ENCODE measurements at regions not wholly inside any gene's neighbourhood (a gene's known extent, or its start where the extent isn't known, plus 50 kb on each side); places are given as distances from the start of the nearest gene placed in this dataset.

- TF ChIP-seq ZNF8 (CRISPR knock-in tag; IDR thresholded peaks at IDR 0.05) (no peak), OSR1 (CRISPR knock-in tag; IDR thresholded peaks at IDR 0.05) (no peak), CSDC2 (CRISPR knock-in tag; IDR thresholded peaks at IDR 0.05) (no peak), ISL1 (CRISPR knock-in tag; IDR thresholded peaks at IDR 0.05) (peak; percentile 45; the same call in 1 of the 2 replicates), ZFP3 (CRISPR knock-in tag; IDR thresholded peaks at IDR 0.05) (no peak), ZFP30 (CRISPR knock-in tag; IDR thresholded peaks at IDR 0.05) (no peak)
- no peak; the same call in 2 of the 3 replicates for ATAC-seq
Observed at GRCh38 chr3:102747611-102748010, 312.8 kb downstream of the ZPLD1 start.

GRCh38 chr3:102748646-102749045, 313.8 kb downstream of the ZPLD1 start:
- TF ChIP-seq ZNF70 (CRISPR knock-in tag; IDR thresholded peaks at IDR 0.05) (no peak), ZNF8 (CRISPR knock-in tag; IDR thresholded peaks at IDR 0.05) (no peak), TSHZ2 (CRISPR knock-in tag; IDR thresholded peaks at IDR 0.05) (no peak), CSDC2 (CRISPR knock-in tag; IDR thresholded peaks at IDR 0.05) (no peak), ISL1 (CRISPR knock-in tag; IDR thresholded peaks at IDR 0.05) (no peak), BACH2 (CRISPR knock-in tag; IDR thresholded peaks at IDR 0.05; ENCODE audit: borderline replicate concordance) (no peak), TOX (CRISPR knock-in tag; IDR thresholded peaks at IDR 0.05; ENCODE audit: borderline replicate concordance) (no peak), SNAI2 (CRISPR knock-in tag; IDR thresholded peaks at IDR 0.05) (no peak), POU6F1 (CRISPR knock-in tag; IDR thresholded peaks at IDR 0.05; ENCODE audit: borderline replicate concordance, low read depth) (no peak), TCF4 (CRISPR knock-in tag; IDR thresholded peaks at IDR 0.05; ENCODE audit: borderline replicate concordance) (no peak)
- no peak for ATAC-seq

GRCh38 chr3:102750322-102750721, 315.5 kb downstream of the ZPLD1 start:
- TF ChIP-seq POU6F1 (CRISPR knock-in tag; IDR thresholded peaks at IDR 0.05; ENCODE audit: borderline replicate concordance, low read depth) = no peak
- ATAC-seq = no peak

- TF ChIP-seq ISL1 (CRISPR knock-in tag; IDR thresholded peaks at IDR 0.05) = no peak
- TF ChIP-seq TCF4 (CRISPR knock-in tag; IDR thresholded peaks at IDR 0.05; ENCODE audit: borderline replicate concordance) = peak; percentile 37; the same call in 1 of the 2 replicates
- no peak for ATAC-seq
Observed at GRCh38 chr3:102753901-102754300, 319.1 kb downstream of the ZPLD1 start.

GRCh38 chr3:102756706-102757105, 321.9 kb downstream of the ZPLD1 start:
- ATAC-seq = no peak
- TF ChIP-seq POU6F1 (CRISPR knock-in tag; IDR thresholded peaks at IDR 0.05; ENCODE audit: borderline replicate concordance, low read depth) = no peak
- TF ChIP-seq TOX (CRISPR knock-in tag; IDR thresholded peaks at IDR 0.05; ENCODE audit: borderline replicate concordance) = no peak
- TF ChIP-seq ARNTL (CRISPR knock-in tag; IDR thresholded peaks at IDR 0.05; ENCODE audit: borderline replicate concordance, low read depth) = no peak
- no peak for TF ChIP-seq CSRNP3 (CRISPR knock-in tag; IDR thresholded peaks at IDR 0.05)
- TF ChIP-seq ZFP30 (CRISPR knock-in tag; IDR thresholded peaks at IDR 0.05) = no peak
- TF ChIP-seq PATZ1 (CRISPR knock-in tag; IDR thresholded peaks at IDR 0.05; ENCODE audit: borderline replicate concordance) = no peak
- no peak for TF ChIP-seq ZNF8 (CRISPR knock-in tag; IDR thresholded peaks at IDR 0.05)
- no peak for TF ChIP-seq CSDC2 (CRISPR knock-in tag; IDR thresholded peaks at IDR 0.05)
- TF ChIP-seq TSHZ2 (CRISPR knock-in tag; IDR thresholded peaks at IDR 0.05) = no peak
- TF ChIP-seq ISL1 (CRISPR knock-in tag; IDR thresholded peaks at IDR 0.05) = no peak
